Type B pancreatic cell (in vitro differentiated cells): ENCODE measurements at regions not wholly inside any gene's neighbourhood (a gene's known extent, or its start where the extent isn't known, plus 50 kb on each side); places are given as distances from the start of the nearest gene placed in this dataset.

Experiments
- DNase-seq: peaks from one replicate; pipeline ENCODE4 v3.0.0; 2021; ENCODE audit warnings: mixed read lengths; ENCODE audit not compliant: unreplicated experiment; ENCODE audit errors: extremely low spot score
- H3K27ac Mint-ChIP-seq: 2 replicates; pipeline ENCODE4 v1.8.0; 2021; ENCODE audit warnings: mild to moderate bottlenecking, mixed read lengths
- H3K27me3 Mint-ChIP-seq: 2 replicates; pipeline ENCODE4 v1.8.0; 2021; ENCODE audit warnings: mixed read lengths
- H3K36me3 Mint-ChIP-seq: 2 replicates; pipeline ENCODE4 v1.8.0; 2021; ENCODE audit warnings: mixed read lengths
- H3K4me1 Mint-ChIP-seq: one replicate; pipeline ENCODE4 v1.8.0; 2021; ENCODE audit warnings: mixed read lengths; ENCODE audit not compliant: unreplicated experiment
- H3K4me3 Mint-ChIP-seq: 2 replicates; pipeline ENCODE4 v1.8.0; 2021; ENCODE audit warnings: mild to moderate bottlenecking, mixed read lengths
- H3K9me3 Mint-ChIP-seq: 2 replicates; pipeline ENCODE4 v1.8.0; 2021; ENCODE audit warnings: mixed read lengths
- CTCF ChIP-seq: fragments of 200-600 bp; sonication (generic); conservative IDR thresholded peaks from 2 replicates; pipeline ENCODE4 v1.5.0; 2021; ENCODE audit warnings: antibody characterized with exemption, mild to moderate bottlenecking

- no peak overlapping the region for H3K4me3 Mint-ChIP-seq
Measured at GRCh38 chr1:178572604-178573003, 59.7 kb downstream of the TEX35 start.

GRCh38 chr1:178573330-178573729, 60.4 kb downstream of the TEX35 start:
- Mint-ChIP-seq H3K27ac (no peak overlapping the region), H3K36me3 (peaks cover 1% of the 10 kb centered on the region), H3K4me3 (no peak overlapping the region), H3K4me1 (peaks cover 9% of the 10 kb centered on the region), H3K27me3 (no peaks in the 10 kb centered on the region), H3K9me3 (no peaks in the 10 kb centered on the region)
- no peak for DNase-seq
- TF ChIP-seq CTCF: no peak

More at GRCh38 chr1:178572604-178573003, 59.7 kb downstream of the TEX35 start:
- peaks cover 9% of the 10 kb centered on the region for H3K4me1 Mint-ChIP-seq
- H3K9me3 Mint-ChIP-seq: no peaks in the 10 kb centered on the region
- peaks cover 4% of the 10 kb centered on the region for H3K36me3 Mint-ChIP-seq
- no peak overlapping the region for H3K27ac Mint-ChIP-seq
- DNase-seq: no peak
- H3K27me3 Mint-ChIP-seq: no peaks in the 10 kb centered on the region
- TF ChIP-seq CTCF: peak; percentile 18

- Mint-ChIP-seq H3K27me3 (no peaks in the 10 kb centered on the region), H3K36me3 (no peaks in the 10 kb centered on the region), H3K9me3 (no peaks in the 10 kb centered on the region), H3K27ac (no peak overlapping the region), H3K4me3 (no peak overlapping the region), H3K4me1 (peaks cover 9% of the 10 kb centered on the region)
- TF ChIP-seq CTCF: no peak
- DNase-seq: no peak
Measured at GRCh38 chr1:178574345-178574744, 61.4 kb downstream of the TEX35 start.

- Mint-ChIP-seq H3K36me3 (no peaks in the 10 kb centered on the region), H3K4me1 (peaks cover 9% of the 10 kb centered on the region), H3K27ac (peak overlapping the region; percentile 81), H3K27me3 (no peaks in the 10 kb centered on the region), H3K4me3 (no peak overlapping the region), H3K9me3 (no peaks in the 10 kb centered on the region)
- DNase-seq: no peak
- TF ChIP-seq CTCF: no peak
Measured at GRCh38 chr1:178575611-178576361, 62.9 kb downstream of the TEX35 start.

GRCh38 chr1:178576841-178577240, 63.9 kb downstream of the TEX35 start:
- no peak for DNase-seq
- Mint-ChIP-seq H3K36me3 (no peaks in the 10 kb centered on the region), H3K4me1 (peaks cover 9% of the 10 kb centered on the region), H3K27ac (no peak overlapping the region), H3K4me3 (no peak overlapping the region), H3K9me3 (no peaks in the 10 kb centered on the region), H3K27me3 (peaks cover 2% of the 10 kb centered on the region)
- TF ChIP-seq CTCF: no peak
